KMS-11 (cell line): ENCODE measurements at regions not wholly inside any gene's neighbourhood (a gene's known extent, or its start where the extent isn't known, plus 50 kb on each side); places are given as distances from the start of the nearest gene placed in this dataset.

ENCODE experiments used
- H2AFZ ChIP-seq: fragments of 200-600 bp; sonication (generic); 2 replicates; pipeline ENCODE4 v1.6.1; 2016; ENCODE audit warnings: antibody characterized with exemption, mixed run types, low read depth
- H3K27ac ChIP-seq: fragments of 200-600 bp; sonication (generic); 2 replicates; pipeline ENCODE4 v1.6.1; 2016; ENCODE audit warnings: mild to moderate bottlenecking, mixed run types
- H3K27me3 ChIP-seq: fragments of 200-600 bp; sonication (generic); 2 replicates; pipeline ENCODE4 v1.6.1; 2017; ENCODE audit warnings: mild to moderate bottlenecking, low read depth, mixed run types, moderate library complexity; ENCODE audit not compliant: insufficient read depth
- H3K36me3 ChIP-seq: fragments of 200-600 bp; sonication (generic); 2 replicates; pipeline ENCODE4 v1.6.1; 2017; ENCODE audit warnings: mild to moderate bottlenecking, mixed run types; ENCODE audit not compliant: insufficient read depth
- H3K4me1 ChIP-seq: fragments of 200-600 bp; sonication (generic); 2 replicates; pipeline ENCODE4 v1.6.1; 2016; ENCODE audit warnings: mild to moderate bottlenecking, low read depth, mixed run types; ENCODE audit not compliant: poor library complexity, severe bottlenecking
- H3K4me2 ChIP-seq: fragments of 200-600 bp; sonication (generic); 2 replicates; pipeline ENCODE4 v1.7.0; 2016; ENCODE audit warnings: mild to moderate bottlenecking, mixed run types
- H3K4me3 ChIP-seq: fragments of 200-600 bp; sonication (generic); IDR thresholded peaks from 2 replicates; pipeline ENCODE4 v1.6.1; 2017; ENCODE audit warnings: low read depth, low read length, mixed read lengths; ENCODE audit not compliant: insufficient read depth
- H3K79me2 ChIP-seq: fragments of 200-600 bp; sonication (generic); 2 replicates; pipeline ENCODE4 v1.6.1; 2016; ENCODE audit warnings: low read depth, mixed run types; ENCODE audit not compliant: insufficient read depth
- H3K9ac ChIP-seq: fragments of 200-600 bp; sonication (generic); 2 replicates; pipeline ENCODE4 v1.6.1; 2016; ENCODE audit warnings: mild to moderate bottlenecking, mixed run types
- H4K20me1 ChIP-seq: fragments of 200-600 bp; sonication (generic); 2 replicates; pipeline ENCODE4 v1.6.1; 2016; ENCODE audit warnings: mild to moderate bottlenecking, mixed run types; ENCODE audit not compliant: insufficient read depth
- CTCF ChIP-seq: fragments of 200-600 bp; sonication (generic); conservative IDR thresholded peaks from 2 replicates; pipeline ENCODE4 v1.6.1; 2017; ENCODE audit warnings: low read depth, mild to moderate bottlenecking, antibody characterized with exemption, low read length, moderate library complexity, mixed read lengths

GRCh38 chr10:44264244-44264643 lies 120.7 kb downstream of the CXCL12 start:
- no peaks in the 10 kb centered on the region for H3K27me3 ChIP-seq
- H3K4me3 ChIP-seq: no peak overlapping the region
- no peak overlapping the region for H3K9ac ChIP-seq
- H4K20me1 ChIP-seq: no peaks in the 10 kb centered on the region
- no peaks in the 10 kb centered on the region for H3K4me1 ChIP-seq
- H3K27ac ChIP-seq: no peak overlapping the region
- no peak overlapping the region for H2AFZ ChIP-seq
- no peak overlapping the region for H3K4me2 ChIP-seq
- H3K36me3 ChIP-seq: no peaks in the 10 kb centered on the region
- no peak for TF ChIP-seq CTCF
- no peaks in the 10 kb centered on the region for H3K79me2 ChIP-seq

- Histone ChIP-seq H3K9ac (no peak overlapping the region), H3K27ac (no peak overlapping the region), H3K4me1 (no peaks in the 10 kb centered on the region), H4K20me1 (no peaks in the 10 kb centered on the region), H3K4me3 (no peak overlapping the region), H2AFZ (no peak overlapping the region), H3K4me2 (no peak overlapping the region), H3K79me2 (no peaks in the 10 kb centered on the region), H3K36me3 (no peaks in the 10 kb centered on the region), H3K27me3 (no peaks in the 10 kb centered on the region)
- no peak for TF ChIP-seq CTCF
Measured at GRCh38 chr10:44263771-44264170, 121.1 kb downstream of the CXCL12 start.

GRCh38 chr10:44262551-44263251 lies 122.2 kb downstream of the CXCL12 start:
- Histone ChIP-seq H3K79me2 (no peaks in the 10 kb centered on the region), H2AFZ (no peak overlapping the region), H3K4me3 (no peak overlapping the region), H3K4me2 (no peak overlapping the region), H3K36me3 (no peaks in the 10 kb centered on the region), H3K27me3 (no peaks in the 10 kb centered on the region), H3K27ac (no peak overlapping the region), H3K4me1 (no peaks in the 10 kb centered on the region), H4K20me1 (no peaks in the 10 kb centered on the region), H3K9ac (no peak overlapping the region)
- TF ChIP-seq CTCF: no peak

- no peak overlapping the region for H3K27ac ChIP-seq
- H2AFZ ChIP-seq: no peak overlapping the region
- no peaks in the 10 kb centered on the region for H3K27me3 ChIP-seq
- H3K79me2 ChIP-seq: no peaks in the 10 kb centered on the region
- H3K9ac ChIP-seq: no peak overlapping the region
- no peak overlapping the region for H3K4me2 ChIP-seq
- TF ChIP-seq CTCF: no peak
- H3K4me3 ChIP-seq: no peak overlapping the region
- no peaks in the 10 kb centered on the region for H3K4me1 ChIP-seq
- H4K20me1 ChIP-seq: no peaks in the 10 kb centered on the region
- no peaks in the 10 kb centered on the region for H3K36me3 ChIP-seq
Measured at GRCh38 chr10:44261710-44262455, 123.0 kb downstream of the CXCL12 start.
